HepG2 (cell line): ENCODE measurements at regions not wholly inside any gene's neighbourhood (a gene's known extent, or its start where the extent isn't known, plus 50 kb on each side); places are given as distances from the start of the nearest gene placed in this dataset.

ENCODE experiments used
- ATAC-seq: fragments of 200-7000 bp; cut with Tn5 transposase; 3 replicates; pipeline ENCODE4 v1.9.1; 2020; ENCODE audit warnings: mild to moderate bottlenecking, moderate library complexity
- BruUV-seq: library from RNA; stranded (reverse); fragments of 400-500 nt; replicated peaks from 2 replicates; lab custom pipeline; 2021; lab: Mats Ljungman, UMichigan
- CTCF ChIA-PET: fragments of 300-600 bp; formaldehyde crosslinking; extraction: SDS; loops from one replicate; lab custom pipeline; 2021; ENCODE audit warnings: low total read pairs, inconsistent platforms, low intra/inter-chr PET ratio; lab: Yijun Ruan, JAX
- POLR2A ChIA-PET: fragments of 350-600 bp; sonication (Branson Sonifier 250); formaldehyde crosslinking; loops from one replicate; lab custom pipeline; 2020; ENCODE audit warnings: antibody characterized with exemption, inconsistent platforms; lab: Yijun Ruan, JAX
- DNase-seq: peaks from one replicate; pipeline ENCODE4 v3.0.0-alpha.2; 2015; ENCODE audit warnings: low spot score
- FAIRE-seq: peaks from 3 replicates; lab custom pipeline; 2011; peaks lifted over from hg19 to GRCh38; lab: Jason Lieb, UNC
- H2AFZ ChIP-seq: one replicate; pipeline ENCODE4 v1.6.1; 2011; ENCODE audit warnings: low read length, inconsistent platforms
- H3K27ac ChIP-seq: fragments of 300-600 bp; 3 replicates; pipeline ENCODE4 v1.8.0; 2011; ENCODE audit warnings: mixed run types, mild to moderate bottlenecking, mixed read lengths, low read length, inconsistent platforms; ENCODE audit not compliant: insufficient read depth; ENCODE audit errors: extremely low read length
- H3K27me3 ChIP-seq, 2 experiments: fragments of 200-600 bp in 1 of 2; 2 replicates in 1 of 2; 3 replicates in 1 of 2; pipeline versions ENCODE4 v1.6.0 to v1.8.0; 2011; ENCODE audit warnings: low read length in 2 of 2, mild to moderate bottlenecking in 2 of 2, moderate library complexity in 2 of 2, inconsistent platforms in 1 of 2; ENCODE audit not compliant: insufficient read depth in 2 of 2, control insufficient read depth in 1 of 2
- H3K36me3 ChIP-seq, 2 experiments: fragments of 200-600 bp in 1 of 2; replicated peaks in 1 of 2; 2 replicates in 1 of 2; 3 replicates in 1 of 2; pipeline versions ENCODE4 v1.5.1 to v1.8.0; 2011; ENCODE audit warnings: low read length in 2 of 2, inconsistent platforms in 1 of 2; ENCODE audit not compliant: insufficient read depth in 2 of 2, control insufficient read depth in 1 of 2
- H3K4me1 ChIP-seq: 2 replicates; pipeline ENCODE4 v1.5.1; 2012; ENCODE audit warnings: low read length, inconsistent platforms; ENCODE audit not compliant: insufficient read depth
- H3K4me2 ChIP-seq: 2 replicates; pipeline ENCODE4 v1.6.0; 2011; ENCODE audit warnings: low read depth, low read length, inconsistent platforms
- H3K4me3 ChIP-seq, 3 experiments: fragments of 200-600 bp in 1 of 3; sonication (generic), shearing (Covaris generic) in 1 of 3; replicated peaks in 1 of 3; 2 replicates each; pipeline ENCODE4 v1.5.1; 2011 to 2016; ENCODE audit warnings: low read length in 3 of 3, inconsistent platforms in 2 of 3, low read depth in 2 of 3, mild to moderate bottlenecking in 2 of 3, control low read depth in 1 of 3, mixed read lengths in 1 of 3; ENCODE audit not compliant: insufficient read depth in 1 of 3
- H3K79me2 ChIP-seq: one replicate; pipeline ENCODE4 v1.6.1; 2011; ENCODE audit warnings: low read length, inconsistent platforms; ENCODE audit not compliant: insufficient read depth
- H3K9ac ChIP-seq: 2 replicates; pipeline ENCODE4 v1.6.0; 2011; ENCODE audit warnings: mild to moderate bottlenecking, low read depth, low read length, inconsistent platforms; ENCODE audit not compliant: insufficient read depth
- H3K9me3 ChIP-seq: 2 replicates; pipeline ENCODE4 v1.5.1; 2012; ENCODE audit warnings: mild to moderate bottlenecking, low read length
- H4K20me1 ChIP-seq: 2 replicates; pipeline ENCODE4 v1.6.0; 2011; ENCODE audit warnings: inconsistent platforms, mild to moderate bottlenecking, low read length, moderate library complexity; ENCODE audit not compliant: insufficient read depth
- AKAP8 ChIP-seq: sonication (generic); formaldehyde crosslinking; IDR thresholded peaks from 2 replicates; pipeline ENCODE4 v1.5.1; 2020; ENCODE audit warnings: mild to moderate bottlenecking, missing genetic modification reagents
- CSRNP2 ChIP-seq: sonication (generic); formaldehyde crosslinking; conservative IDR thresholded peaks from 2 replicates; pipeline ENCODE4 v1.8.0; 2022; ENCODE audit warnings: low read depth, missing genetic modification reagents
- GFI1 ChIP-seq: sonication (generic); formaldehyde crosslinking; IDR thresholded peaks from 2 replicates; pipeline ENCODE4 v1.5.0; 2020; ENCODE audit warnings: missing genetic modification reagents, mild to moderate bottlenecking, borderline replicate concordance
- ISL2 ChIP-seq: sonication (generic); formaldehyde crosslinking; IDR thresholded peaks from 2 replicates; pipeline ENCODE4 v1.5.0; 2020; ENCODE audit warnings: missing genetic modification reagents
- MAZ ChIP-seq, 2 experiments: sonication (generic) in 1 of 2; formaldehyde crosslinking in 1 of 2; IDR thresholded peaks; 2 replicates each; pipeline versions ENCODE4 v1.5.0 to v1.6.1; 2012 to 2020; ENCODE audit warnings: low read depth in 2 of 2, mild to moderate bottlenecking in 2 of 2, borderline replicate concordance in 1 of 2, improper control_type of control experiment in 1 of 2, low read length in 1 of 2, missing genetic modification reagents in 1 of 2, moderate library complexity in 1 of 2
- MEIS2 ChIP-seq: sonication (generic); formaldehyde crosslinking; IDR thresholded peaks from 2 replicates; pipeline ENCODE4 v1.9.0; 2021; ENCODE audit warnings: mild to moderate bottlenecking, missing genetic modification reagents
- NAIF1 ChIP-seq: sonication (generic); formaldehyde crosslinking; IDR thresholded peaks from 2 replicates; pipeline ENCODE4 v1.5.0; 2020; ENCODE audit warnings: mild to moderate bottlenecking, missing genetic modification reagents, borderline replicate concordance
- NFYC ChIP-seq: IDR thresholded peaks from 2 replicates; pipeline ENCODE4 v1.6.1; 2016; ENCODE audit warnings: missing genetic modification reagents, missing compliant biosample characterization
- NONO ChIP-seq, 2 experiments: fragments of 450-650 bp in 1 of 2; sonication (generic) in 1 of 2; formaldehyde crosslinking in 1 of 2; IDR thresholded peaks in 1 of 2; conservative IDR thresholded peaks in 1 of 2; 2 replicates each; pipeline versions ENCODE4 v1.6.1 to v1.8.0; 2017 to 2022; ENCODE audit warnings: mild to moderate bottlenecking in 1 of 2, missing genetic modification reagents in 1 of 2, moderate library complexity in 1 of 2
- SMARCC2 ChIP-seq: fragments of 450-650 bp; IDR thresholded peaks from 2 replicates; pipeline ENCODE4 v1.6.1; 2017; ENCODE audit warnings: antibody characterized with exemption, mild to moderate bottlenecking
- TAF1 ChIP-seq: sonication (generic); formaldehyde crosslinking; IDR thresholded peaks from 2 replicates; pipeline ENCODE4 v1.4.0; 2020; ENCODE audit warnings: missing genetic modification reagents
- TBL1XR1 ChIP-seq: fragments of 150-350 bp; IDR thresholded peaks from 2 replicates; pipeline ENCODE4 v1.6.1; 2014; ENCODE audit warnings: borderline replicate concordance, low read length; ENCODE audit not compliant: partially characterized antibody
- ZBTB37 ChIP-seq: sonication (generic); formaldehyde crosslinking; IDR thresholded peaks from 2 replicates; pipeline ENCODE4 v1.4.0; 2020; ENCODE audit warnings: mild to moderate bottlenecking, missing genetic modification reagents
- ZNF234 ChIP-seq: sonication (generic); formaldehyde crosslinking; conservative IDR thresholded peaks from 2 replicates; pipeline ENCODE4 v1.5.1; 2020; ENCODE audit warnings: mild to moderate bottlenecking, missing genetic modification reagents
- ZNF292 ChIP-seq: sonication (generic); formaldehyde crosslinking; IDR thresholded peaks from 2 replicates; pipeline ENCODE4 v1.8.1; 2022; ENCODE audit warnings: mild to moderate bottlenecking, low read depth, missing genetic modification reagents, borderline replicate concordance
- ZNF296 ChIP-seq: sonication (generic); formaldehyde crosslinking; conservative IDR thresholded peaks from 2 replicates; pipeline ENCODE4 v1.5.0; 2020; ENCODE audit warnings: mild to moderate bottlenecking, missing genetic modification reagents
- ZNF510 ChIP-seq: sonication (generic); formaldehyde crosslinking; IDR thresholded peaks from 2 replicates; pipeline ENCODE4 v1.4.0; 2020; ENCODE audit warnings: low read depth, mild to moderate bottlenecking, missing genetic modification reagents
- ZNF589 ChIP-seq: sonication (generic); formaldehyde crosslinking; conservative IDR thresholded peaks from 2 replicates; pipeline ENCODE4 v1.8.0; 2022; ENCODE audit warnings: mild to moderate bottlenecking, moderate library complexity, missing genetic modification reagents
- ZNF605 ChIP-seq: sonication (generic); formaldehyde crosslinking; IDR thresholded peaks from 2 replicates; pipeline ENCODE4 v1.8.0; 2022; ENCODE audit warnings: mild to moderate bottlenecking, missing genetic modification reagents
- ZNF777 ChIP-seq: sonication (generic); formaldehyde crosslinking; IDR thresholded peaks from 2 replicates; pipeline ENCODE4 v1.4.0; 2020; ENCODE audit warnings: missing genetic modification reagents
- ZNF781 ChIP-seq: sonication (generic); formaldehyde crosslinking; IDR thresholded peaks from 2 replicates; pipeline ENCODE4 v1.5.1; 2020; ENCODE audit warnings: borderline replicate concordance, mild to moderate bottlenecking, missing genetic modification reagents; ENCODE audit errors: not compliant biosample characterization
- ZSCAN30 ChIP-seq: sonication (generic); formaldehyde crosslinking; IDR thresholded peaks from 2 replicates; pipeline ENCODE4 v1.5.0; 2020; ENCODE audit warnings: mild to moderate bottlenecking, missing genetic modification reagents
- WGBS: methylation state at CpG from one replicate; pipeline ENCODE4 v1.1.6; 2017; ENCODE audit warnings: low lambda C conversion rate; 5-methylcytosine and 5-hydroxymethylcytosine counted together
- in situ Hi-C: cut with HindIII; loops from 2 replicates; pipeline ENCODE4 v1.10.0; 2017; ENCODE audit warnings: low pct_unique_long_range_greater_than_20kb; ENCODE audit not compliant: extremely low pct_ligation_motif_present
- intact Hi-C: fragments of 100-400 bp; cut with micrococcal nuclease; formaldehyde crosslinking; loops from one replicate; pipeline ENCODE4 v1.10.0; 2022; ENCODE audit not compliant: unreplicated experiment

GRCh38 chr12:19591951-19592350, 152.7 kb downstream of the AEBP2 start (continued):
- TF ChIP-seq ISL2 (CRISPR knock-in tag) (no peak), ZNF510 (CRISPR knock-in tag) (no peak), ZNF292 (no peak), MEIS2 (no peak)

GRCh38 chr12:19596434-19597166, 157.3 kb downstream of the AEBP2 start:
- Histone ChIP-seq H3K79me2 (no peaks in the 10 kb centered on the region), H3K36me3 (no peaks in the 10 kb centered on the region), H3K4me2 (no peak overlapping the region), H3K27ac (no peak overlapping the region), H3K9me3 (no peaks in the 10 kb centered on the region), H3K9ac (no peak overlapping the region), H3K4me1 (no peaks in the 10 kb centered on the region), H4K20me1 (no peaks in the 10 kb centered on the region), H2AFZ (no peak overlapping the region), H3K27me3 (no peaks in the 10 kb centered on the region), H3K4me3 (no peak overlapping the region)
- DNase-seq (no peak), ATAC-seq (no peak), FAIRE-seq (no peak)
- ChIA-PET POLR2A (no interaction called here), CTCF (no interaction called here)
- WGBS: 29% methylated on average over 2 of the region's 2 CpGs
- no TSS peak for BruUV-seq
- intact Hi-C loops: no loop called here
- in situ Hi-C loops: no loop called here
- no peak for TF ChIP-seq TAF1 (CRISPR knock-in tag)
- TF ChIP-seq ZNF589 (CRISPR knock-in tag): no peak
- no peak for TF ChIP-seq ZNF296
- no peak for TF ChIP-seq CSRNP2 (CRISPR knock-in tag)
- no peak for TF ChIP-seq GFI1 (CRISPR knock-in tag)
- TF ChIP-seq ZNF781: no peak
- TF ChIP-seq ZNF234 (CRISPR knock-in tag): no peak
- no peak for TF ChIP-seq NAIF1 (CRISPR knock-in tag)
- TF ChIP-seq SMARCC2: no peak
- TF ChIP-seq TBL1XR1: no peak
- no peak for TF ChIP-seq ZSCAN30 (CRISPR knock-in tag)
- no peak for TF ChIP-seq NFYC
- TF ChIP-seq ZNF777: no peak
- TF ChIP-seq NONO (IDR thresholded peaks at IDR 0.05): no peak
- no peak for TF ChIP-seq NONO (CRISPR knock-in tag; conservative IDR thresholded peaks at IDR 0.05)
- no peak for TF ChIP-seq AKAP8 (CRISPR knock-in tag)
- no peak for TF ChIP-seq ZBTB37 (CRISPR knock-in tag)
- no peak for TF ChIP-seq MAZ (IDR thresholded peaks at IDR 0.05; ENCODE audit: borderline replicate concordance, low read depth, low read length)
- no peak for TF ChIP-seq MAZ (CRISPR knock-in tag; IDR thresholded peaks at IDR 0.05; ENCODE audit: low read depth)
- TF ChIP-seq ZNF605 (CRISPR knock-in tag): no peak
